ENCODE measurements at regions not wholly inside any gene's neighbourhood (a gene's known extent, or its start where the extent isn't known, plus 50 kb on each side); places are given as distances from the start of the nearest gene placed in this dataset.

DNA sequence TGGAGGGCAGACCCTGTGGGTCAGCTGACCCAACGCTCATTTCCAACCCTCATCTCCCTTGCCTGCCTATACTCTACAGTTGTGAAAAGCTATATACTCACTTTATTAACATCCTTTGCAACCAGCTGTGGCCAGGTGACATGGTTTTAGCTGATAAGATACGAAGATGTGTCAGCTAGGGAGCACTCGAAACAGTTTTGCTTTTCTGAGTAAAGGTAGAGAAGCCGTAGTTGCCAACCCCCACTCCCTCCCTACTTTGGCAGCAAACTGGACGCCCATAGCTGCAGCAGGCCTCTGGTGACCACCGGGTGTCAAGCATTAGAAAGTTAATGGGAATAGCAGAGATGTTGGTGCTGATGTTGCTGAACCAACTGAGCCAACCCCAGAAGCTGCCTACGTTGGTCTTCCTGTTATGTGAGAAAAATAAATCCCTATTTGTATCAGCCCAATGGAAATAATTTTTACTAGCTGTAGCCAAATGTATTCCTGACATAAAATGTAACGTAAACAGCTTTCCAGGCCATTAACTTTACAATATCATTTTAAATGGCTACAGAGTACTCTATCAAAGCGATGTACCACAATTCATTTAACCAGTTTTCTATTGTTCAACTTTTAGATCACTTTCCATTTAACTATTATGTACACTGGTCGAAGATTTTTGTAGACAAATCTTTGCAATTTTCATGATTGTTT is 98.5 kb upstream of the TMCC3 start:
- Histone ChIP-seq H3K9ac (ENCODE audit: insufficient read depth, low read depth, low read length) (no peak overlapping the region), H3K4me2 (ENCODE audit: low read depth, low read length) (no peak overlapping the region), H3K4me1 (ENCODE audit: insufficient read depth, low read length) (no peaks in the 10 kb centered on the region), H4K20me1 (ENCODE audit: insufficient read depth, low read length) (no peaks in the 10 kb centered on the region), H2AFZ (ENCODE audit: low read length) (no peak overlapping the region), H3K36me3 (replicated peaks in 1 of 2; ENCODE audit: control insufficient read depth in 1 of 2, insufficient read depth in 2 of 2, low read length in 2 of 2) (no peaks in the 10 kb centered on the region), H3K9me3 (ENCODE audit: low read length) (no peaks in the 10 kb centered on the region), H3K4me3 (replicated peaks in 1 of 3; ENCODE audit: insufficient read depth in 1 of 3, low read depth in 2 of 3, low read length in 3 of 3) (no peak overlapping the region), H3K79me2 (ENCODE audit: insufficient read depth, low read length) (no peaks in the 10 kb centered on the region), H3K27ac (ENCODE audit: extremely low read length, insufficient read depth, low read length) (no peak overlapping the region), H3K27me3 (ENCODE audit: control insufficient read depth in 1 of 2, insufficient read depth in 2 of 2, low read length in 2 of 2) (peaks cover 1 to 3% of the 10 kb centered on the region in 2 experiments; a peak in 3 of 5 replicates)
- POLR2A ChIA-PET: no interaction called here
- no TSS peak for BruUV-seq (replicated peaks)
- in situ Hi-C loops (cut with HindIII; ENCODE audit: extremely low pct_ligation_motif_present, low pct_unique_long_range_greater_than_20kb) (no loop called here), intact Hi-C loops (cut with micrococcal nuclease; ENCODE audit: unreplicated experiment) (no loop called here)
- DNase-seq (ENCODE audit: low spot score): no peak
- CTCF ChIA-PET (ENCODE audit: low intra/inter-chr PET ratio, low total read pairs): no interaction called here
- no peak for ATAC-seq
- 33% methylated on average over 10 of the region's 10 CpGs for WGBS (ENCODE audit: low lambda C conversion rate)
- TF ChIP-seq BORCS8-MEF2B (CRISPR knock-in tag; IDR thresholded peaks at IDR 0.05) (no peak), MXD4 (CRISPR knock-in tag; IDR thresholded peaks at IDR 0.05) (no peak)
- FAIRE-seq: no peak

GRCh38 chr12:94745562-94745961 is 95.2 kb upstream of the TMCC3 start:
- H3K36me3 ChIP-seq (replicated peaks in 1 of 2; ENCODE audit: control insufficient read depth in 1 of 2, insufficient read depth in 2 of 2, low read length in 2 of 2): no peaks in the 10 kb centered on the region
- no peak overlapping the region for H3K4me2 ChIP-seq (ENCODE audit: low read depth, low read length)
- no peak overlapping the region for H3K27ac ChIP-seq (ENCODE audit: extremely low read length, insufficient read depth, low read length)
- ChIA-PET CTCF (ENCODE audit: low intra/inter-chr PET ratio, low total read pairs) (no interaction called here), POLR2A (no interaction called here)
- intact Hi-C loops (cut with micrococcal nuclease; ENCODE audit: unreplicated experiment): no loop called here
- no peak for ATAC-seq
- no peaks in the 10 kb centered on the region for H3K4me1 ChIP-seq (ENCODE audit: insufficient read depth, low read length)
- no peaks in the 10 kb centered on the region; a peak in 1 of 5 replicates for H3K27me3 ChIP-seq (ENCODE audit: control insufficient read depth in 1 of 2, insufficient read depth in 2 of 2, low read length in 2 of 2)
- no TSS peak for BruUV-seq (replicated peaks)
- FAIRE-seq: no peak
- H2AFZ ChIP-seq (ENCODE audit: low read length): no peak overlapping the region
- H3K79me2 ChIP-seq (ENCODE audit: insufficient read depth, low read length): no peaks in the 10 kb centered on the region
- WGBS (ENCODE audit: low lambda C conversion rate): 53% methylated on average over 4 of the region's 4 CpGs
- no peaks in the 10 kb centered on the region for H3K9me3 ChIP-seq (ENCODE audit: low read length)
- no peak overlapping the region for H3K9ac ChIP-seq (ENCODE audit: insufficient read depth, low read depth, low read length)
- in situ Hi-C loops (cut with HindIII; ENCODE audit: extremely low pct_ligation_motif_present, low pct_unique_long_range_greater_than_20kb): no loop called here
- no peak overlapping the region for H3K4me3 ChIP-seq (replicated peaks in 1 of 3; ENCODE audit: insufficient read depth in 1 of 3, low read depth in 2 of 3, low read length in 3 of 3)
- H4K20me1 ChIP-seq (ENCODE audit: insufficient read depth, low read length): no peaks in the 10 kb centered on the region
- DNase-seq (ENCODE audit: low spot score): no peak
- TF ChIP-seq, protein P1, sequence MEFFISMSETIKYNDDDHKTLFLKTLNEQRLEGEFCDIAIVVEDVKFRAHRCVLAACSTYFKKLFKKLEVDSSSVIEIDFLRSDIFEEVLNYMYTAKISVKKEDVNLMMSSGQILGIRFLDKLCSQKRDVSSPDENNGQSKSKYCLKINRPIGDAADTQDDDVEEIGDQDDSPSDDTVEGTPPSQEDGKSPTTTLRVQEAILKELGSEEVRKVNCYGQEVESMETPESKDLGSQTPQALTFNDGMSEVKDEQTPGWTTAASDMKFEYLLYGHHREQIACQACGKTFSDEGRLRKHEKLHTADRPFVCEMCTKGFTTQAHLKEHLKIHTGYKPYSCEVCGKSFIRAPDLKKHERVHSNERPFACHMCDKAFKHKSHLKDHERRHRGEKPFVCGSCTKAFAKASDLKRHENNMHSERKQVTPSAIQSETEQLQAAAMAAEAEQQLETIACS (CRISPR knock-in tag; IDR thresholded peaks at IDR 0.05): no peak
- no peak for TF ChIP-seq FOXJ3 (CRISPR knock-in tag; IDR thresholded peaks at IDR 0.05; ENCODE audit: borderline replicate concordance)
- no peak for TF ChIP-seq ZNF850 (CRISPR knock-in tag; conservative IDR thresholded peaks at IDR 0.05)
- TF ChIP-seq ZNF296 (CRISPR knock-in tag; conservative IDR thresholded peaks at IDR 0.05): no peak
- TF ChIP-seq NFE2L1 (CRISPR knock-in tag; IDR thresholded peaks at IDR 0.05; ENCODE audit: borderline replicate concordance): no peak
- TF ChIP-seq, protein P2, sequence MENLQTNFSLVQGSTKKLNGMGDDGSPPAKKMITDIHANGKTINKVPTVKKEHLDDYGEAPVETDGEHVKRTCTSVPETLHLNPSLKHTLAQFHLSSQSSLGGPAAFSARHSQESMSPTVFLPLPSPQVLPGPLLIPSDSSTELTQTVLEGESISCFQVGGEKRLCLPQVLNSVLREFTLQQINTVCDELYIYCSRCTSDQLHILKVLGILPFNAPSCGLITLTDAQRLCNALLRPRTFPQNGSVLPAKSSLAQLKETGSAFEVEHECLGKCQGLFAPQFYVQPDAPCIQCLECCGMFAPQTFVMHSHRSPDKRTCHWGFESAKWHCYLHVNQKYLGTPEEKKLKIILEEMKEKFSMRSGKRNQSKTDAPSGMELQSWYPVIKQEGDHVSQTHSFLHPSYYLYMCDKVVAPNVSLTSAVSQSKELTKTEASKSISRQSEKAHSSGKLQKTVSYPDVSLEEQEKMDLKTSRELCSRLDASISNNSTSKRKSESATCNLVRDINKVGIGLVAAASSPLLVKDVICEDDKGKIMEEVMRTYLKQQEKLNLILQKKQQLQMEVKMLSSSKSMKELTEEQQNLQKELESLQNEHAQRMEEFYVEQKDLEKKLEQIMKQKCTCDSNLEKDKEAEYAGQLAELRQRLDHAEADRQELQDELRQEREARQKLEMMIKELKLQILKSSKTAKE (CRISPR knock-in tag; IDR thresholded peaks at IDR 0.05; ENCODE audit: borderline replicate concordance): no peak
- no peak for TF ChIP-seq ELF3 (CRISPR knock-in tag; IDR thresholded peaks at IDR 0.05)
- TF ChIP-seq TBL1XR1 (IDR thresholded peaks at IDR 0.05; ENCODE audit: borderline replicate concordance, low read length, partially characterized antibody): no peak
- TF ChIP-seq SP2 (CRISPR knock-in tag; IDR thresholded peaks at IDR 0.05): no peak
